ENCODE measurements at regions not wholly inside any gene's neighbourhood (a gene's known extent, or its start where the extent isn't known, plus 50 kb on each side); places are given as distances from the start of the nearest gene placed in this dataset.

DNA sequence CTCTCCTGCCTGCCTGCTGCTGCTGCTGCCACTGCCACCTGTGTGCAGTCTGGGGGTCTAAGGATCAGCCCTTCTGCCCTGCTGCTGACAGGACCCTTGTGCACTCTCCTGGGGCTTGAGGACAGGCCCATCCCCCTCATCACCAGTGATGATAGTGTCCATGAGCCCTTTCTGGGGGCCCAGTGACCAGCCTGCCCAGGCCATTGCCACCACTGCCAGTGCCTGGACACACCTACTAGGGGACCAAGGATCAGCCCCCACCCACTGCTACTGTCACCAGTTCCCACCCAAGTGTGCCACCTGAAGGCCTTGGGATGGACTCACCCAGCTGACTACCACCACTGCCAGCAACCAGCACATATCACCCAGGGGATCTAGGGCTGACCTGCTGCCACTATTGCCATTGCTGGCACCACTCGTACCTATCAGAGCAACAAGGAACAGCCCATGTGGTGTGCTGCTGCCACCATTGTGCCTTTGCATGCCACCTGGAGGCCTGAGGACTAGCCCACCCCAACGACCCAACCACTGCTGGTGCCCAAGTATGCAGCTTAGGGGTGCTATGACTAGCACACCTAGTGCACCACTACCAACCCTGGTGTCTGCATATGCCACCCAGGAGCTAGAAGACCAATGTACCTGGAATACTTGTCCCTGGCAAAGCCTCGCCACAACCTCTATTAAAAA, 994.3 kb downstream of the PCDH17 start:
- DNase-seq (ENCODE audit: low read depth) (no peak), FAIRE-seq (no peak)
- no peak overlapping the region for H3K4me3 ChIP-seq (ENCODE audit: insufficient read depth, low read depth, low read length)
- no peak overlapping the region for H3K27ac ChIP-seq (ENCODE audit: low read depth, low read length)
- TF ChIP-seq, protein P1, sequence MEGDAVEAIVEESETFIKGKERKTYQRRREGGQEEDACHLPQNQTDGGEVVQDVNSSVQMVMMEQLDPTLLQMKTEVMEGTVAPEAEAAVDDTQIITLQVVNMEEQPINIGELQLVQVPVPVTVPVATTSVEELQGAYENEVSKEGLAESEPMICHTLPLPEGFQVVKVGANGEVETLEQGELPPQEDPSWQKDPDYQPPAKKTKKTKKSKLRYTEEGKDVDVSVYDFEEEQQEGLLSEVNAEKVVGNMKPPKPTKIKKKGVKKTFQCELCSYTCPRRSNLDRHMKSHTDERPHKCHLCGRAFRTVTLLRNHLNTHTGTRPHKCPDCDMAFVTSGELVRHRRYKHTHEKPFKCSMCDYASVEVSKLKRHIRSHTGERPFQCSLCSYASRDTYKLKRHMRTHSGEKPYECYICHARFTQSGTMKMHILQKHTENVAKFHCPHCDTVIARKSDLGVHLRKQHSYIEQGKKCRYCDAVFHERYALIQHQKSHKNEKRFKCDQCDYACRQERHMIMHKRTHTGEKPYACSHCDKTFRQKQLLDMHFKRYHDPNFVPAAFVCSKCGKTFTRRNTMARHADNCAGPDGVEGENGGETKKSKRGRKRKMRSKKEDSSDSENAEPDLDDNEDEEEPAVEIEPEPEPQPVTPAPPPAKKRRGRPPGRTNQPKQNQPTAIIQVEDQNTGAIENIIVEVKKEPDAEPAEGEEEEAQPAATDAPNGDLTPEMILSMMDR (IDR thresholded peaks at IDR 0.05; ENCODE audit: insufficient read depth, low read depth, low read length) = no peak
- TF ChIP-seq EZH2 (IDR thresholded peaks at IDR 0.05; ENCODE audit: insufficient read depth, low read length) = no peak
- H4K20me1 ChIP-seq (ENCODE audit: insufficient read depth, low read length) = no peaks in the 10 kb centered on the region
- no peaks in the 10 kb centered on the region for H3K36me3 ChIP-seq (ENCODE audit: insufficient read depth, low read length)
- Mint-ChIP-seq H3K27me3 (ENCODE audit: low read depth, unreplicated experiment) (no peaks in the 10 kb centered on the region), H3K4me3 (ENCODE audit: unreplicated experiment) (no peak overlapping the region), H3K4me1 (ENCODE audit: low read depth, unreplicated experiment) (no peaks in the 10 kb centered on the region), H3K27ac (ENCODE audit: unreplicated experiment) (no peak overlapping the region), H3K36me3 (ENCODE audit: low read depth, unreplicated experiment) (no peaks in the 10 kb centered on the region), H3K9me3 (ENCODE audit: unreplicated experiment) (peaks cover 5% of the 10 kb centered on the region)
- H3K9me3 ChIP-seq (ENCODE audit: insufficient read depth, low read depth, low read length) = no peaks in the 10 kb centered on the region
- no peak overlapping the region for H2AFZ ChIP-seq (ENCODE audit: low read depth, low read length)
- no peak overlapping the region for H3K9ac ChIP-seq (ENCODE audit: low read length)
- no peaks in the 10 kb centered on the region for H3K27me3 ChIP-seq (ENCODE audit: insufficient read depth, low read length)
- H3K4me1 ChIP-seq (ENCODE audit: insufficient read depth, low read length) = no peaks in the 10 kb centered on the region
- no peak overlapping the region for H3K4me2 ChIP-seq (ENCODE audit: low read length)
- H3K79me2 ChIP-seq (ENCODE audit: insufficient read depth, low read length) = no peaks in the 10 kb centered on the region

DNA sequence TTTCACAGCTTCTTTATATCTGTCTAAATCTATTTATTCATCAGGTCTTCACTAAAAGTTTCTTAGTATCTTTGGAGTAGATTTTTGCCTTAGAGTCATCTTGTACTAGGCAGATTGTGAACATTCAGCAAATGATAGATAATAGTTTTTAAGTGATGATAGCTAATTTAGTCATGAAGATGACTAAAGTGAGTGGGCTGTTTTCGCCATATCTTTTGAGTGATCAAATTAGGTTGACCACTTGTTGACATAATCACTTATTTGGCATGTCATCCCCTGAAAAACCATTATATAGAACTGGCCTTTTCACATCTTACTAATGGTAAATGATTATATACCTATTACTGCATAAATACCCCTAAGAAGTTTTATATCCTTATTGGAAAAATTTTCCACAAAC, 999.2 kb downstream of the PCDH17 start:
- no peaks in the 10 kb centered on the region for H3K9me3 ChIP-seq (ENCODE audit: insufficient read depth, low read depth, low read length)

DNA sequence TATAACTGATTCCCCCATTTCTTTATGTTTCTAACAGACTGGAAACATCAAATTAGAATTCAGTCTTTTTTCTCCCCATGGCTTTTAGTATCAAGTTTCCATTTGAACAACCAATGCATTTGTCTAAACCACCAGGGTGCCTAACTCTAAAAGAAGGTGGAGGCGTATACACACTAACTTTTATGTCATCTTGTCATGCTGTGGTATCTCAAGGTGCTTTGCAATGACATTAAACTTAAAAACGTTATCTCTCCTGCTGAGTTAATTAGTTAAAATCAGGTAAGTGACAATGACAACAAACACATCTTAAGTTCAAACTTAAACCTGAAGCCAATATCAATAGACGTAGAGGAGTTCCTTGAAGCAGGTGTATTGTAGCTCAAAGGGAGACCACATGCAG, 1001.7 kb downstream of the PCDH17 start:
- Histone ChIP-seq H3K4me1 (ENCODE audit: insufficient read depth, low read length) (no peaks in the 10 kb centered on the region), H3K9ac (ENCODE audit: low read length) (no peak overlapping the region), H3K4me3 (ENCODE audit: insufficient read depth, low read depth, low read length) (no peak overlapping the region), H3K79me2 (ENCODE audit: insufficient read depth, low read length) (no peaks in the 10 kb centered on the region), H2AFZ (ENCODE audit: low read depth, low read length) (no peak overlapping the region), H3K27me3 (ENCODE audit: insufficient read depth, low read length) (no peaks in the 10 kb centered on the region), H3K4me2 (ENCODE audit: low read length) (no peak overlapping the region), H3K36me3 (ENCODE audit: insufficient read depth, low read length) (no peaks in the 10 kb centered on the region), H3K9me3 (ENCODE audit: insufficient read depth, low read depth, low read length) (no peaks in the 10 kb centered on the region), H3K27ac (ENCODE audit: low read depth, low read length) (no peak overlapping the region), H4K20me1 (ENCODE audit: insufficient read depth, low read length) (no peaks in the 10 kb centered on the region)
- Mint-ChIP-seq H3K9me3 (ENCODE audit: unreplicated experiment) (no peaks in the 10 kb centered on the region), H3K4me3 (ENCODE audit: unreplicated experiment) (no peak overlapping the region), H3K27ac (ENCODE audit: unreplicated experiment) (no peak overlapping the region), H3K4me1 (ENCODE audit: low read depth, unreplicated experiment) (no peaks in the 10 kb centered on the region), H3K27me3 (ENCODE audit: low read depth, unreplicated experiment) (no peaks in the 10 kb centered on the region), H3K36me3 (ENCODE audit: low read depth, unreplicated experiment) (no peaks in the 10 kb centered on the region)
- no peak for DNase-seq (ENCODE audit: low read depth)
- FAIRE-seq = no peak
- TF ChIP-seq, protein P1 (IDR thresholded peaks at IDR 0.05; ENCODE audit: insufficient read depth, low read depth, low read length) = no peak
- no peak for TF ChIP-seq EZH2 (IDR thresholded peaks at IDR 0.05; ENCODE audit: insufficient read depth, low read length)

More for the DNA sequence above, 999.2 kb downstream of the PCDH17 start:
- Histone ChIP-seq H3K36me3 (ENCODE audit: insufficient read depth, low read length) (no peaks in the 10 kb centered on the region), H3K27ac (ENCODE audit: low read depth, low read length) (no peak overlapping the region), H3K27me3 (ENCODE audit: insufficient read depth, low read length) (no peaks in the 10 kb centered on the region), H3K4me3 (ENCODE audit: insufficient read depth, low read depth, low read length) (no peak overlapping the region), H2AFZ (ENCODE audit: low read depth, low read length) (no peak overlapping the region), H4K20me1 (ENCODE audit: insufficient read depth, low read length) (no peaks in the 10 kb centered on the region), H3K4me2 (ENCODE audit: low read length) (no peak overlapping the region), H3K9ac (ENCODE audit: low read length) (no peak overlapping the region), H3K4me1 (ENCODE audit: insufficient read depth, low read length) (no peaks in the 10 kb centered on the region), H3K79me2 (ENCODE audit: insufficient read depth, low read length) (no peaks in the 10 kb centered on the region)
- TF ChIP-seq, protein P1 (IDR thresholded peaks at IDR 0.05; ENCODE audit: insufficient read depth, low read depth, low read length) = no peak
- TF ChIP-seq EZH2 (IDR thresholded peaks at IDR 0.05; ENCODE audit: insufficient read depth, low read length) = no peak
- no peak for FAIRE-seq
- Mint-ChIP-seq H3K4me3 (ENCODE audit: unreplicated experiment) (no peak overlapping the region), H3K9me3 (ENCODE audit: unreplicated experiment) (no peaks in the 10 kb centered on the region), H3K27ac (ENCODE audit: unreplicated experiment) (no peak overlapping the region), H3K36me3 (ENCODE audit: low read depth, unreplicated experiment) (no peaks in the 10 kb centered on the region), H3K4me1 (ENCODE audit: low read depth, unreplicated experiment) (no peaks in the 10 kb centered on the region), H3K27me3 (ENCODE audit: low read depth, unreplicated experiment) (no peaks in the 10 kb centered on the region)
- peak; percentile 3 for DNase-seq (ENCODE audit: low read depth)
